GM20431 (cell line): ENCODE measurements at regions not wholly inside any gene's neighbourhood (a gene's known extent, or its start where the extent isn't known, plus 50 kb on each side); places are given as distances from the start of the nearest gene placed in this dataset.

Experiments
- in situ Hi-C: fragments of 300-500 bp; cut with MseI, MboI; formaldehyde crosslinking; loops from one replicate; pipeline ENCODE4 v1.15.0; 2020; ENCODE audit warnings: low sequenced_read_pairs; ENCODE audit not compliant: unreplicated experiment

GRCh38 chr16:65537336-65537735, 415.5 kb upstream of the CDH11 start:
- in situ Hi-C loops: no loop called here

- in situ Hi-C loops: no loop called here
These were observed 412.3 kb upstream of the CDH11 start for GRCh38 chr16:65534121-65534528.

- in situ Hi-C loops: no loop called here
These were observed 411.0 kb upstream of the CDH11 start for GRCh38 chr16:65532846-65533245.

GRCh38 chr16:65532258-65532657, 410.4 kb upstream of the CDH11 start:
- in situ Hi-C loops: no loop called here

GRCh38 chr16:65531475-65531874, 409.6 kb upstream of the CDH11 start:
- in situ Hi-C loops: no loop called here

GRCh38 chr16:65525707-65526106, 403.8 kb upstream of the CDH11 start:
- in situ Hi-C loops: no loop called here

- in situ Hi-C loops: no loop called here
These were observed 403.1 kb upstream of the CDH11 start for GRCh38 chr16:65524997-65525396.

GRCh38 chr16:65524231-65524630, 402.4 kb upstream of the CDH11 start:
- in situ Hi-C loops: no loop called here

- in situ Hi-C loops: no loop called here
These were observed 401.6 kb upstream of the CDH11 start for GRCh38 chr16:65523283-65523944.

- in situ Hi-C loops: no loop called here
These were observed 400.5 kb upstream of the CDH11 start for GRCh38 chr16:65522412-65522811.

GRCh38 chr16:65521633-65522328, 399.9 kb upstream of the CDH11 start:
- in situ Hi-C loops: no loop called here

GRCh38 chr16:65519402-65519801, 397.5 kb upstream of the CDH11 start:
- in situ Hi-C loops: no loop called here

GRCh38 chr16:65515193-65515592, 393.3 kb upstream of the CDH11 start:
- in situ Hi-C loops: no loop called here

- in situ Hi-C loops: no loop called here
These were observed 389.0 kb upstream of the CDH11 start for GRCh38 chr16:65510850-65511249.

GRCh38 chr16:65510241-65510640, 388.4 kb upstream of the CDH11 start:
- in situ Hi-C loops: no loop called here

- in situ Hi-C loops: no loop called here
These were observed 387.3 kb upstream of the CDH11 start for GRCh38 chr16:65509172-65509571.

- in situ Hi-C loops: no loop called here
These were observed 379.1 kb upstream of the CDH11 start for GRCh38 chr16:65500919-65501318.

GRCh38 chr16:65500007-65500406, 378.1 kb upstream of the CDH11 start:
- in situ Hi-C loops: no loop called here

GRCh38 chr16:65499566-65499965, 377.7 kb upstream of the CDH11 start:
- in situ Hi-C loops: no loop called here

GRCh38 chr16:65497571-65497970, 375.7 kb upstream of the CDH11 start:
- in situ Hi-C loops: no loop called here

- in situ Hi-C loops: no loop called here
These were observed 373.2 kb upstream of the CDH11 start for GRCh38 chr16:65495106-65495505.

- in situ Hi-C loops: no loop called here
These were observed 372.7 kb upstream of the CDH11 start for GRCh38 chr16:65494609-65495008.
